GM23338 (cell line): ENCODE measurements at regions not wholly inside any gene's neighbourhood (a gene's known extent, or its start where the extent isn't known, plus 50 kb on each side); places are given as distances from the start of the nearest gene placed in this dataset.

Experiments used
- ATAC-seq: fragments of 200-7000 bp; cut with Tn5 transposase; 3 replicates; pipeline ENCODE4 v1.9.1; 2020
- DNase-seq: peaks from one replicate; pipeline ENCODE4 v3.0.0-alpha.2; 2015; ENCODE audit warnings: low spot score
- H2AFZ ChIP-seq: fragments of 200-600 bp; sonication (generic); 2 replicates; pipeline ENCODE4 v1.8.0; 2016; ENCODE audit warnings: antibody characterized with exemption, mild to moderate bottlenecking, moderate library complexity
- H3F3A ChIP-seq: fragments of 200-600 bp; sonication (generic); replicated peaks from 2 replicates; pipeline ENCODE4 v1.8.0; 2017; ENCODE audit warnings: antibody characterized with exemption, mixed run types, low read depth
- H3K27ac ChIP-seq: fragments of 200-600 bp; sonication (generic); 2 replicates; pipeline ENCODE4 v1.6.1; 2016; ENCODE audit warnings: low read depth
- H3K27me3 ChIP-seq: fragments of 200-600 bp; sonication (generic); 2 replicates; pipeline ENCODE4 v1.8.0; 2016; ENCODE audit warnings: mild to moderate bottlenecking, mixed run types, moderate library complexity; ENCODE audit not compliant: insufficient read depth
- H3K36me3 ChIP-seq: fragments of 200-600 bp; sonication (generic); 2 replicates; pipeline ENCODE4 v1.8.0; 2016; ENCODE audit warnings: mild to moderate bottlenecking; ENCODE audit not compliant: insufficient read depth
- H3K4me1 ChIP-seq: fragments of 200-600 bp; sonication (generic); 2 replicates; pipeline ENCODE4 v1.8.0; 2016; ENCODE audit warnings: mild to moderate bottlenecking, moderate library complexity; ENCODE audit not compliant: insufficient read depth
- H3K4me2 ChIP-seq: fragments of 200-600 bp; sonication (generic); 2 replicates; pipeline ENCODE4 v1.7.1; 2017; ENCODE audit warnings: mixed run types
- H3K4me3 ChIP-seq: fragments of 200-600 bp; sonication (generic); 2 replicates; pipeline ENCODE4 v1.6.1; 2016; ENCODE audit warnings: mixed run types
- H3K79me2 ChIP-seq: fragments of 200-600 bp; sonication (generic); replicated peaks from 2 replicates; pipeline ENCODE4 v1.8.0; 2017; ENCODE audit warnings: mild to moderate bottlenecking; ENCODE audit not compliant: insufficient read depth
- H3K9me2 ChIP-seq: fragments of 200-600 bp; sonication (generic); 2 replicates; pipeline ENCODE4 v1.8.0; 2017; ENCODE audit not compliant: insufficient read depth
- H4K20me1 ChIP-seq: fragments of 200-600 bp; sonication (generic); replicated peaks from 2 replicates; pipeline ENCODE4 v1.8.0; 2017; ENCODE audit warnings: mild to moderate bottlenecking; ENCODE audit not compliant: insufficient read depth
- H3K27ac Mint-ChIP-seq: 2 replicates; pipeline ENCODE4 v1.8.0; 2020; ENCODE audit warnings: inconsistent platforms, mild to moderate bottlenecking, moderate library complexity, mixed read lengths
- H3K27me3 Mint-ChIP-seq: 3 replicates; pipeline ENCODE4 v1.8.0; 2022; ENCODE audit warnings: low read depth, mild to moderate bottlenecking, moderate library complexity, mixed read lengths, inconsistent platforms; ENCODE audit not compliant: insufficient read depth, poor library complexity
- H3K36me3 Mint-ChIP-seq: 3 replicates; pipeline ENCODE4 v1.8.0; 2021; ENCODE audit warnings: low read depth, mild to moderate bottlenecking, inconsistent platforms, moderate library complexity, mixed read lengths
- H3K4me1 Mint-ChIP-seq: 3 replicates; pipeline ENCODE4 v1.8.0; 2020; ENCODE audit warnings: mild to moderate bottlenecking, inconsistent platforms, mixed read lengths
- H3K4me3 Mint-ChIP-seq: 3 replicates; pipeline ENCODE4 v1.8.0; 2021; ENCODE audit warnings: moderate library complexity, mild to moderate bottlenecking, inconsistent platforms, mixed read lengths
- H3K9me3 Mint-ChIP-seq: 3 replicates; pipeline ENCODE4 v1.8.0; 2020; ENCODE audit warnings: moderate library complexity, mild to moderate bottlenecking, inconsistent platforms, mixed read lengths
- CREB1 ChIP-seq: fragments of 250-450 bp; sonication (Bioruptor Pico); IDR thresholded peaks from 2 replicates; pipeline ENCODE4 v1.5.0; 2020; ENCODE audit warnings: low read depth, mild to moderate bottlenecking, moderate library complexity
- EZH2 ChIP-seq: fragments of 200-600 bp; sonication (generic); IDR thresholded peaks from one replicate; pipeline ENCODE4 v1.8.0; 2017; ENCODE audit warnings: antibody characterized with exemption, mild to moderate bottlenecking, low read depth; ENCODE audit not compliant: unreplicated experiment
- EZH2phosphoT487 ChIP-seq: fragments of 200-600 bp; sonication (generic); IDR thresholded peaks from one replicate; pipeline ENCODE4 v1.8.1; 2018; ENCODE audit warnings: antibody characterized with exemption; ENCODE audit not compliant: unreplicated experiment
- JUNB ChIP-seq: IDR thresholded peaks from one replicate; pipeline ENCODE4 v1.6.1; 2016; ENCODE audit warnings: antibody characterized with exemption; ENCODE audit not compliant: unreplicated experiment
- NANOG ChIP-seq: IDR thresholded peaks from 2 replicates; pipeline ENCODE4 v1.6.1; 2016; ENCODE audit warnings: antibody characterized with exemption, borderline replicate concordance
- STAT1 ChIP-seq: IDR thresholded peaks from one replicate; pipeline ENCODE4 v1.6.1; 2016; ENCODE audit warnings: antibody characterized with exemption; ENCODE audit not compliant: unreplicated experiment
- ZNF331 ChIP-seq: fragments of 250-450 bp; sonication (Bioruptor Pico); IDR thresholded peaks from 2 replicates; pipeline ENCODE4 v1.5.0; 2020; ENCODE audit warnings: low read depth, mild to moderate bottlenecking, moderate library complexity
- TF ChIP-seq, protein P1 (sequence below): IDR thresholded peaks from 2 replicates; pipeline ENCODE4 v1.6.1; 2016; ENCODE audit warnings: antibody characterized with exemption
- TF ChIP-seq, protein P2 (sequence below): IDR thresholded peaks from one replicate; pipeline ENCODE4 v1.6.1; 2018; ENCODE audit warnings: antibody characterized with exemption; ENCODE audit not compliant: unreplicated experiment
- TF ChIP-seq, protein P3 (sequence below), 2 experiments: fragments of 200-600 bp in 1 of 2; sonication (generic) in 1 of 2; conservative IDR thresholded peaks; 2 replicates each; pipeline versions ENCODE4 v1.5.1 to v1.6.1; 2016 to 2017; ENCODE audit warnings: antibody characterized with exemption in 2 of 2, low read depth in 2 of 2, mild to moderate bottlenecking in 2 of 2, moderate library complexity in 1 of 2

DNA sequence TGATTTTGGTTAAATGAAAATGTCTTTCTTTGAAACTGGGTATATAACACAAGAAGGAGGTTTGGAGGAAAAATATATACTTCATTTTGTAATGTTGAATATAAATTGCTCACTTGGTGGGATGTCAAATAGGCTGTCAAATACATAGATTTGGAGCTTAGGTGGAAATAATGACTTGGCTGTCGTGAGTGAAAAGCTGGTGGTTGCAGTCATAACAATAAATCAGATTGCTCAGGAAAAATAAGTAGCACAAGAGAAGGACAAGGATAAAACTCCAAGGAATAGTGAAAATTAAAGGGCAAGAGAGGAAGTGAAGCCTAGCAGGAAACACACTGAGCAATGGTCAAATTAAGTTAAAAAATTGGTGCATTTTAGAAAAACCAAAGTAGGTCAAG lies 253.0 kb upstream of the ANKRD50 start:
- TF ChIP-seq, protein P1, sequence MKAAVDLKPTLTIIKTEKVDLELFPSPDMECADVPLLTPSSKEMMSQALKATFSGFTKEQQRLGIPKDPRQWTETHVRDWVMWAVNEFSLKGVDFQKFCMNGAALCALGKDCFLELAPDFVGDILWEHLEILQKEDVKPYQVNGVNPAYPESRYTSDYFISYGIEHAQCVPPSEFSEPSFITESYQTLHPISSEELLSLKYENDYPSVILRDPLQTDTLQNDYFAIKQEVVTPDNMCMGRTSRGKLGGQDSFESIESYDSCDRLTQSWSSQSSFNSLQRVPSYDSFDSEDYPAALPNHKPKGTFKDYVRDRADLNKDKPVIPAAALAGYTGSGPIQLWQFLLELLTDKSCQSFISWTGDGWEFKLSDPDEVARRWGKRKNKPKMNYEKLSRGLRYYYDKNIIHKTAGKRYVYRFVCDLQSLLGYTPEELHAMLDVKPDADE, result no peak
- TF ChIP-seq, protein P2, sequence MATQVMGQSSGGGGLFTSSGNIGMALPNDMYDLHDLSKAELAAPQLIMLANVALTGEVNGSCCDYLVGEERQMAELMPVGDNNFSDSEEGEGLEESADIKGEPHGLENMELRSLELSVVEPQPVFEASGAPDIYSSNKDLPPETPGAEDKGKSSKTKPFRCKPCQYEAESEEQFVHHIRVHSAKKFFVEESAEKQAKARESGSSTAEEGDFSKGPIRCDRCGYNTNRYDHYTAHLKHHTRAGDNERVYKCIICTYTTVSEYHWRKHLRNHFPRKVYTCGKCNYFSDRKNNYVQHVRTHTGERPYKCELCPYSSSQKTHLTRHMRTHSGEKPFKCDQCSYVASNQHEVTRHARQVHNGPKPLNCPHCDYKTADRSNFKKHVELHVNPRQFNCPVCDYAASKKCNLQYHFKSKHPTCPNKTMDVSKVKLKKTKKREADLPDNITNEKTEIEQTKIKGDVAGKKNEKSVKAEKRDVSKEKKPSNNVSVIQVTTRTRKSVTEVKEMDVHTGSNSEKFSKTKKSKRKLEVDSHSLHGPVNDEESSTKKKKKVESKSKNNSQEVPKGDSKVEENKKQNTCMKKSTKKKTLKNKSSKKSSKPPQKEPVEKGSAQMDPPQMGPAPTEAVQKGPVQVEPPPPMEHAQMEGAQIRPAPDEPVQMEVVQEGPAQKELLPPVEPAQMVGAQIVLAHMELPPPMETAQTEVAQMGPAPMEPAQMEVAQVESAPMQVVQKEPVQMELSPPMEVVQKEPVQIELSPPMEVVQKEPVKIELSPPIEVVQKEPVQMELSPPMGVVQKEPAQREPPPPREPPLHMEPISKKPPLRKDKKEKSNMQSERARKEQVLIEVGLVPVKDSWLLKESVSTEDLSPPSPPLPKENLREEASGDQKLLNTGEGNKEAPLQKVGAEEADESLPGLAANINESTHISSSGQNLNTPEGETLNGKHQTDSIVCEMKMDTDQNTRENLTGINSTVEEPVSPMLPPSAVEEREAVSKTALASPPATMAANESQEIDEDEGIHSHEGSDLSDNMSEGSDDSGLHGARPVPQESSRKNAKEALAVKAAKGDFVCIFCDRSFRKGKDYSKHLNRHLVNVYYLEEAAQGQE, result no peak
- no peak for TF ChIP-seq ZNF331 (CRISPR knock-in tag)
- TF ChIP-seq EZH2, result no peak
- no peak for TF ChIP-seq NANOG
- Histone ChIP-seq H3K9me2 (no peaks in the 10 kb centered on the region), H2AFZ (no peak overlapping the region), H3K4me1 (no peaks in the 10 kb centered on the region), H3K27me3 (no peaks in the 10 kb centered on the region), H3K27ac (no peak overlapping the region), H3K4me2 (no peak overlapping the region), H3F3A (no peaks in the 10 kb centered on the region), H4K20me1 (no peaks in the 10 kb centered on the region), H3K4me3 (no peak overlapping the region), H3K79me2 (no peaks in the 10 kb centered on the region), H3K36me3 (peaks cover 9% of the 10 kb centered on the region; the same call in 1 of the 2 replicates)
- peaks cover 20% of the 10 kb centered on the region for H3K9me3 Mint-ChIP-seq
- H3K27me3 Mint-ChIP-seq, result no peaks in the 10 kb centered on the region
- no peaks in the 10 kb centered on the region for H3K4me1 Mint-ChIP-seq
- DNase-seq (no peak), ATAC-seq (no peak)
- H3K27ac Mint-ChIP-seq, result no peak overlapping the region
- peaks cover 18% of the 10 kb centered on the region for H3K36me3 Mint-ChIP-seq
- H3K4me3 Mint-ChIP-seq, result no peak overlapping the region

DNA sequence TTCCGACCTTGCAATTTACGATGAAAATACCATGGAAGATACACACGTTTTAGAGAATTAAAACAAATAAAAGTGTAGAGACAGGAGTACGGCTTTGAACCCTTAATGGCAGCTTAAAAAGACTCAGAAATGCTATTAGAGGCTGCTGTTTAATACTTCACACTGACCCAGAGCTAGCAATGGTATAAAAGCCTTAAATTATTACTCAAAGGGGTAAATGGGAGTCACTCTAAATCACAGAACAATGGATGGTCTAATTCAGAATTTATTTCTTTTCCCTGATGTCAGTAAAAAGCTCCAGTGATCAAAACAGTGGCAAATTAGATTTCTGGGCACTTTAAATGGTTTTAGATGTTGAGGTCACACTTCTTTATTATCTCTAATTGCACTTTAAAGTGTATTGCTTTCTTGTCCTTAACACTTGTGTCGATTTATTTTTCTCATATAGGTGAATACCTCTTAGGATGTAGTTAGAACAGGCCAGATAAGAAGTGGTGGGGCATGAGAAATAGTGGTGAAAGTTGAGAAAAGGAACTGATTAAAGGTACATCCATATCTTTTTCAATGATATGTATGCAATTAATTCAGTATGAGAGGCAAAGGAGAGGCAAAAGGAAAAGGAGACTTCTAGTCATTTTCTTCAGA lies 252.4 kb upstream of the ANKRD50 start:
- Histone ChIP-seq H2AFZ (no peak overlapping the region), H3K4me2 (no peak overlapping the region), H3K27me3 (no peaks in the 10 kb centered on the region), H3K9me2 (no peaks in the 10 kb centered on the region), H3K79me2 (no peaks in the 10 kb centered on the region), H3K27ac (no peak overlapping the region), H4K20me1 (no peaks in the 10 kb centered on the region), H3F3A (no peaks in the 10 kb centered on the region), H3K4me3 (no peak overlapping the region), H3K36me3 (peaks cover 9% of the 10 kb centered on the region; the same call in 1 of the 2 replicates), H3K4me1 (no peaks in the 10 kb centered on the region)
- ATAC-seq (no peak), DNase-seq (no peak)
- no peaks in the 10 kb centered on the region for H3K27me3 Mint-ChIP-seq
- peaks cover 23% of the 10 kb centered on the region for H3K36me3 Mint-ChIP-seq
- no peaks in the 10 kb centered on the region for H3K4me1 Mint-ChIP-seq
- H3K9me3 Mint-ChIP-seq, result peaks cover 25% of the 10 kb centered on the region
- H3K27ac Mint-ChIP-seq, result no peak overlapping the region
- H3K4me3 Mint-ChIP-seq, result no peak overlapping the region
- TF ChIP-seq NANOG (no peak), CREB1 (CRISPR knock-in tag) (no peak), ZNF331 (CRISPR knock-in tag) (no peak), EZH2 (no peak), STAT1 (no peak), JUNB (no peak), EZH2phosphoT487 (no peak)
- TF ChIP-seq, protein P3, sequence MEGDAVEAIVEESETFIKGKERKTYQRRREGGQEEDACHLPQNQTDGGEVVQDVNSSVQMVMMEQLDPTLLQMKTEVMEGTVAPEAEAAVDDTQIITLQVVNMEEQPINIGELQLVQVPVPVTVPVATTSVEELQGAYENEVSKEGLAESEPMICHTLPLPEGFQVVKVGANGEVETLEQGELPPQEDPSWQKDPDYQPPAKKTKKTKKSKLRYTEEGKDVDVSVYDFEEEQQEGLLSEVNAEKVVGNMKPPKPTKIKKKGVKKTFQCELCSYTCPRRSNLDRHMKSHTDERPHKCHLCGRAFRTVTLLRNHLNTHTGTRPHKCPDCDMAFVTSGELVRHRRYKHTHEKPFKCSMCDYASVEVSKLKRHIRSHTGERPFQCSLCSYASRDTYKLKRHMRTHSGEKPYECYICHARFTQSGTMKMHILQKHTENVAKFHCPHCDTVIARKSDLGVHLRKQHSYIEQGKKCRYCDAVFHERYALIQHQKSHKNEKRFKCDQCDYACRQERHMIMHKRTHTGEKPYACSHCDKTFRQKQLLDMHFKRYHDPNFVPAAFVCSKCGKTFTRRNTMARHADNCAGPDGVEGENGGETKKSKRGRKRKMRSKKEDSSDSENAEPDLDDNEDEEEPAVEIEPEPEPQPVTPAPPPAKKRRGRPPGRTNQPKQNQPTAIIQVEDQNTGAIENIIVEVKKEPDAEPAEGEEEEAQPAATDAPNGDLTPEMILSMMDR (conservative IDR thresholded peaks at IDR 0.05; ENCODE audit: low read depth in 2 of 2), result no peak
- TF ChIP-seq, protein P1, result no peak
